Naive thymus-derived CD4-positive, alpha-beta T cell (primary cell): ENCODE measurements at regions not wholly inside any gene's neighbourhood (a gene's known extent, or its start where the extent isn't known, plus 50 kb on each side); places are given as distances from the start of the nearest gene placed in this dataset.

Source experiments
- ATAC-seq: fragments of 150-1000 bp; cut with Tn5 transposase; 2 replicates; pipeline ENCODE4 v1.10.0; 2021; ENCODE audit warnings: mild to moderate bottlenecking, moderate library complexity
- CTCF ChIA-PET: fragments of 350-600 bp; sonication (Branson Sonifier 250); formaldehyde crosslinking; loops from one replicate; lab custom pipeline; 2021; ENCODE audit warnings: antibody characterized with exemption; lab: Charles Lee
- POLR2A ChIA-PET: fragments of 350-600 bp; sonication (Branson Sonifier 250); formaldehyde crosslinking; loops from one replicate; lab custom pipeline; 2021; ENCODE audit warnings: antibody characterized with exemption, inconsistent platforms; lab: Charles Lee
- DNase-seq, 9 donors: peaks; one replicate each; pipeline versions ENCODE4 v3.0.0 to v3.0.0-alpha.2; 2020 to 2022; ENCODE audit warnings: mixed read lengths in 1 of 9
- H3K27ac ChIP-seq: one replicate; pipeline ENCODE4 v1.7.0; 2013; ENCODE audit warnings: mild to moderate bottlenecking, low read depth, low read length, moderate library complexity
- H3K27me3 ChIP-seq, 2 donors: one replicate each; pipeline ENCODE4 v1.7.0; 2013; ENCODE audit warnings: low read length in 2 of 2, mild to moderate bottlenecking in 2 of 2, moderate library complexity in 2 of 2; ENCODE audit not compliant: control insufficient read depth in 2 of 2, insufficient read depth in 2 of 2
- H3K36me3 ChIP-seq, 3 experiments: 1 replicate in 2 of 3; 2 replicates in 1 of 3; pipeline ENCODE4 v1.7.0; 2013; ENCODE audit warnings: low read length in 3 of 3, mild to moderate bottlenecking in 3 of 3, moderate library complexity in 1 of 3; ENCODE audit not compliant: insufficient read depth in 3 of 3, control insufficient read depth in 2 of 3
- H3K4me1 ChIP-seq, 2 donors: one replicate each; pipeline ENCODE4 v1.7.0; 2013; ENCODE audit warnings: low read length in 2 of 2, mild to moderate bottlenecking in 2 of 2, moderate library complexity in 1 of 2; ENCODE audit not compliant: control insufficient read depth in 2 of 2, insufficient read depth in 2 of 2
- H3K4me3 ChIP-seq: 2 replicates; pipeline ENCODE4 v1.7.0; 2013; ENCODE audit warnings: mild to moderate bottlenecking, low read length
- H3K9me3 ChIP-seq, 3 experiments: 1 replicate in 2 of 3; 2 replicates in 1 of 3; pipeline ENCODE4 v1.7.0; 2013; ENCODE audit warnings: low read length in 3 of 3; ENCODE audit not compliant: control insufficient read depth in 2 of 3
- H3K27ac Mint-ChIP-seq, 9 donors: one replicate each; pipeline ENCODE4 v1.8.0; 2020 to 2022; ENCODE audit warnings: mixed read lengths in 9 of 9, mild to moderate bottlenecking in 8 of 9, moderate library complexity in 5 of 9, inconsistent platforms in 2 of 9
- H3K27me3 Mint-ChIP-seq, 5 donors: one replicate each; pipeline ENCODE4 v1.8.0; 2021 to 2022; ENCODE audit warnings: mixed read lengths in 5 of 5, mild to moderate bottlenecking in 1 of 5
- H3K36me3 Mint-ChIP-seq, 5 donors: one replicate each; pipeline ENCODE4 v1.8.0; 2020 to 2022; ENCODE audit warnings: mixed read lengths in 5 of 5, mild to moderate bottlenecking in 3 of 5, inconsistent platforms in 1 of 5
- H3K4me1 Mint-ChIP-seq, 7 donors: one replicate each; pipeline ENCODE4 v1.8.0; 2020 to 2022; ENCODE audit warnings: mixed read lengths in 7 of 7, mild to moderate bottlenecking in 3 of 7, inconsistent platforms in 1 of 7
- H3K4me3 Mint-ChIP-seq, 10 donors: one replicate each; pipeline ENCODE4 v1.8.0; 2020 to 2022; ENCODE audit warnings: mild to moderate bottlenecking in 10 of 10, mixed read lengths in 10 of 10, moderate library complexity in 6 of 10, inconsistent platforms in 2 of 10
- H3K9me3 Mint-ChIP-seq, 11 donors: one replicate each; pipeline ENCODE4 v1.8.0; 2020 to 2022; ENCODE audit warnings: mixed read lengths in 11 of 11, mild to moderate bottlenecking in 4 of 11, inconsistent platforms in 1 of 11, moderate library complexity in 1 of 11
- intact Hi-C, 2 donors: fragments of 100-400 bp; cut with micrococcal nuclease; formaldehyde crosslinking; loops; one replicate each; pipeline ENCODE4 v1.15.1; 2023

DNA sequence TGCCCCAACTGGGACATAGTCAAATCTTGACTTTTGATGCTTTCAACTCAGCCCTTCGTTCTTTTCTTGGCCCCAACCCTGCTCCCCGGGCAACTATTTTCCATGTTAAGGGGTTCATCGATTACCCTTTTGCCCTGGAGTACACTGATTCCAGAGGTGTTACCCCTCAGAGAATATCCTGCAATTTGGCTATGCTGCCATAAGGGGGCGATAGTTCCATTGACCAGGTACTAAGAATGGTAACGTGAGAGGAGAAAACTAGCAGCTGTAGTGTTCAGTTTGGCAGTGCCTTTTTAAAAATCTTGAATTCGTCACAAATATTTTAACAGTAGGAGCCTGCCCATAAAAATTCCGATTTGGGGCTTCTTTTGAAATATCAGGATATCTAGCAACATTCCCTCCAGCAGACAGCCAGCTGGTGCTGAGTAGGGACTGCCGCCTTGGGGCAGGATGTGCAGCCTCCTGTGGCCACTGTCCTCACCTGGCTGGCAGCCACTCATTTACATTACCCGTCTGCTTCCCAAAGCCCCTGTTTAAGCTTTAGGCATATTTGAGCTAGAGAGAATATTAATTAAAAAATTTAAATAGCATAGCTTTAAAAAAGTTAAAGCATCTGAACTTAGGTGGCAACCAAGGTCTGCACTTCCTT lies 146.3 kb upstream of the SKOR2 start:
- H3K27me3 Mint-ChIP-seq, result peaks cover 0 to 35% (median 11%) of the 10 kb centered on the region in 5 donors
- Histone ChIP-seq H3K27me3 (no peaks in the 10 kb centered on the region), H3K27ac (no peak overlapping the region), H3K36me3 (no peaks in the 10 kb centered on the region), H3K4me3 (no peak overlapping the region), H3K9me3 (no peaks in the 10 kb centered on the region), H3K4me1 (no peaks in the 10 kb centered on the region)
- intact Hi-C loops, result no loop called here
- H3K36me3 Mint-ChIP-seq, result peaks cover 0 to 4% (median 0%) of the 10 kb centered on the region in 5 donors
- H3K9me3 Mint-ChIP-seq, result peaks cover 0 to 9% (median 4%) of the 10 kb centered on the region in 11 donors
- no peak overlapping the region for H3K4me3 Mint-ChIP-seq
- H3K4me1 Mint-ChIP-seq, result peaks cover 0 to 1% (median 0%) of the 10 kb centered on the region in 7 donors
- DNase-seq (no peak), ATAC-seq (no peak)
- no peak overlapping the region for H3K27ac Mint-ChIP-seq
- ChIA-PET CTCF (no interaction called here), POLR2A (no interaction called here)

- intact Hi-C loops, result no loop called here
Observed at GRCh38 chr18:47391665-47392064, 140.2 kb upstream of the SKOR2 start.

DNA sequence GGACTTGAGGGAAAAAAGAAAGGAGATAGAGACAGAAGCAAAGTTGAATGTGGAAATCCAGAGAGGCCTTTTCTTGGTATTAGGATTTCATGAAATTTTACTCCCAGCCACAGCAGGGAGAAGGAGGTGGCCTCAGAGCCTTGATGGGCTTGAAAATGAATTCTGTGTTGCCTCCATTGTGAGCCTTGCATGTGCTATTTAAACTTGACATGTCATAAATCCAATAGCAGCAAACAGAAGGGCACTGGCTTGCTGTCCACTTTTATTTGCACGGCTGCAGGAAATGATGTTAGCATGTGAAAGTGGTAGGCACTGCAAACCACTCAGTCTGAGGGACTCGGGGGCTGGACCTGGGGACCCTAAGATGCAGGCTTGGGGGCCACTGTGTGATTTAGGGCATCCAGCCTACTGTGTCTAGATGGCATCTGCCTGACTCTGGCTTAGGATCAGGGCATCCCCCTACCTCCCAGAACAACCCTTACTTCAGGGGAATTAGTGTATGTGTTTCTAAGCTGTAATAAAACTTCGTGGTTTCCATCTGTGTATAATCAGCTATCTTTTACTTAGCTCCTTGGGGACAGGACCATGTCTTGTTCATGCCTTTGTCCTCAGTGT lies 139.1 kb upstream of the SKOR2 start:
- CTCF ChIA-PET, result no interaction called here
- no peaks in the 10 kb centered on the region for H3K4me1 ChIP-seq
- H3K4me3 Mint-ChIP-seq, result no peak overlapping the region

More at GRCh38 chr18:47391665-47392064, 140.2 kb upstream of the SKOR2 start:
- H3K27ac ChIP-seq, result no peak overlapping the region
- no peak overlapping the region for H3K4me3 Mint-ChIP-seq
- H3K36me3 Mint-ChIP-seq, result peaks cover 0 to under 1% (median 0%) of the 10 kb centered on the region in 5 donors
- no peaks in the 10 kb centered on the region for H3K9me3 ChIP-seq
- H3K4me1 Mint-ChIP-seq, result peaks cover 0 to 1% (median 0%) of the 10 kb centered on the region in 7 donors
- no peaks in the 10 kb centered on the region for H3K27me3 ChIP-seq
- H3K9me3 Mint-ChIP-seq, result peaks cover 0 to 4% (median 0%) of the 10 kb centered on the region in 11 donors
- no peak overlapping the region for H3K4me3 ChIP-seq
- H3K36me3 ChIP-seq, result no peaks in the 10 kb centered on the region
- POLR2A ChIA-PET, result no interaction called here
- H3K27ac Mint-ChIP-seq, result no peak overlapping the region
- peaks cover 12 to 39% (median 14%) of the 10 kb centered on the region in 5 donors for H3K27me3 Mint-ChIP-seq
- H3K4me1 ChIP-seq, result no peaks in the 10 kb centered on the region
- CTCF ChIA-PET, result no interaction called here
- ATAC-seq, result no peak
- no peak for DNase-seq

GRCh38 chr18:47389210-47389609 lies 137.8 kb upstream of the SKOR2 start:
- ATAC-seq, result no peak
- intact Hi-C loops, result no loop called here
- Histone ChIP-seq H3K9me3 (no peaks in the 10 kb centered on the region), H3K4me3 (no peak overlapping the region), H3K4me1 (no peaks in the 10 kb centered on the region), H3K36me3 (no peaks in the 10 kb centered on the region), H3K27me3 (no peaks in the 10 kb centered on the region), H3K27ac (no peak overlapping the region)
- POLR2A ChIA-PET, result no interaction called here
- no peak overlapping the region for H3K27ac Mint-ChIP-seq
- no peak overlapping the region for H3K4me3 Mint-ChIP-seq
- peaks cover 5 to 23% (median 13%) of the 10 kb centered on the region in 5 donors for H3K27me3 Mint-ChIP-seq
- no peaks in the 10 kb centered on the region for H3K4me1 Mint-ChIP-seq
- CTCF ChIA-PET, result interaction anchor here (0.6 kb wide), 1 partner anchor 20 kb away, joined by 3 read pairs; no protein-coding TSS in a partner anchor
- peaks cover 0 to 2% (median 0%) of the 10 kb centered on the region in 11 donors for H3K9me3 Mint-ChIP-seq
- no peak for DNase-seq
- no peaks in the 10 kb centered on the region for H3K36me3 Mint-ChIP-seq

More for the DNA sequence above, 139.1 kb upstream of the SKOR2 start:
- H3K36me3 ChIP-seq, result no peaks in the 10 kb centered on the region
- no peak for DNase-seq
- no peaks in the 10 kb centered on the region for H3K27me3 ChIP-seq
- intact Hi-C loops, result no loop called here
- H3K9me3 Mint-ChIP-seq, result peaks cover 0 to 2% (median 0%) of the 10 kb centered on the region in 11 donors
- no peaks in the 10 kb centered on the region for H3K36me3 Mint-ChIP-seq
- no peak overlapping the region for H3K27ac ChIP-seq
- H3K27ac Mint-ChIP-seq, result no peak overlapping the region
- POLR2A ChIA-PET, result no interaction called here
- peaks cover 11 to 34% (median 13%) of the 10 kb centered on the region in 5 donors for H3K27me3 Mint-ChIP-seq
- H3K9me3 ChIP-seq, result no peaks in the 10 kb centered on the region
- no peaks in the 10 kb centered on the region for H3K4me1 Mint-ChIP-seq
- H3K4me3 ChIP-seq, result no peak overlapping the region
- no peak for ATAC-seq

DNA sequence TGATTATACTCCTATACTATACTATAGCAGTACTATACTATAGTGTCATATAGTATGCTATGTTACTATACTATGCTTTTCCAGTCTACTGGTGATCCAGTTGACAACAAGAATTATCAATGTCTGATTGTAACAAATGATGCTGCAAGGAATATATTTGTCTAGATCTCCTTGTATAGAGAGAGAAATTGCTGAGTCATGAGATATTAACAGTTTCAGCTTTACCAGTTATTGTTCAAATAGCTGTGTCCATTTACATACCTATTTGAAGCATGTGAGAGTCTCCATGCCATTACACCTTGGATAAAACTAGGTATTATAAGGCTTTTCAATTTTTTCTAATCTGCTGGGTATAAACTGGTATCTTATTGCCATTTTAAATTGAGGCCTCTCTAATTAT lies 136.4 kb upstream of the SKOR2 start:
- Mint-ChIP-seq H3K4me1 (no peaks in the 10 kb centered on the region), H3K36me3 (no peaks in the 10 kb centered on the region), H3K27me3 (peaks cover 5 to 18% (median 15%) of the 10 kb centered on the region in 5 donors), H3K27ac (no peak overlapping the region), H3K4me3 (no peak overlapping the region), H3K9me3 (peaks cover 0 to 2% (median 0%) of the 10 kb centered on the region in 11 donors)
- Histone ChIP-seq H3K27ac (no peak overlapping the region), H3K4me1 (no peaks in the 10 kb centered on the region), H3K9me3 (no peaks in the 10 kb centered on the region), H3K36me3 (no peaks in the 10 kb centered on the region), H3K27me3 (no peaks in the 10 kb centered on the region), H3K4me3 (no peak overlapping the region)
- ChIA-PET CTCF (no interaction called here), POLR2A (no interaction called here)
- no peak for DNase-seq
- no peak for ATAC-seq
- intact Hi-C loops, result no loop called here

DNA sequence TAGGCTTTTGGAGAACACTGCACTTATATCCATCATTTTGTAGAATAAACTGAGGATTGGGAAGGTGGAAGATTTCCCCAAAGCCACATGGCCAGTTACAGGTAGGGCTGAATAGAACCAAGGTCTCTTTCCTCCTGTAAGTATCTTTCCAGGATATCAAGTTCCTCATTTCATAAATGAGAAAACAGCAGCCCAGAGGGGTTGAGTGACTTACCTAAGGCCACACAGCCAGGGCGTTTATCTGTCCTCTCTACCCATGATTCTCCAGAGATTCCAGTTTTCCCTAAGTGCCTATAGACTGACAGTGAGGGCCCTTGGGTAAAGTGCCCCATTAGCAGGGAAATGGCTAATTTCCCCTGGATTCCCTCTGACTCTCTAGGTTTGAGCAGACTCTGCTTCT lies 132.3 kb upstream of the SKOR2 start:
- H3K4me3 ChIP-seq, result no peak overlapping the region
- H3K27ac ChIP-seq, result no peak overlapping the region
- H3K36me3 Mint-ChIP-seq, result no peaks in the 10 kb centered on the region
- no peaks in the 10 kb centered on the region for H3K4me1 Mint-ChIP-seq
- intact Hi-C loops, result no loop called here
- peaks cover 0 to 18% (median 9%) of the 10 kb centered on the region in 5 donors for H3K27me3 Mint-ChIP-seq
- no peak overlapping the region for H3K4me3 Mint-ChIP-seq
- DNase-seq, result no peak
- H3K9me3 ChIP-seq, result no peaks in the 10 kb centered on the region
- H3K4me1 ChIP-seq, result no peaks in the 10 kb centered on the region
- CTCF ChIA-PET, result no interaction called here
- H3K9me3 Mint-ChIP-seq, result peaks cover 0 to 5% (median 0%) of the 10 kb centered on the region in 11 donors
- POLR2A ChIA-PET, result no interaction called here
- H3K36me3 ChIP-seq, result no peaks in the 10 kb centered on the region
- no peak for ATAC-seq
- no peaks in the 10 kb centered on the region for H3K27me3 ChIP-seq
- H3K27ac Mint-ChIP-seq, result no peak overlapping the region
